ENCODE measurements at regions not wholly inside any gene's neighbourhood (a gene's known extent, or its start where the extent isn't known, plus 50 kb on each side); places are given as distances from the start of the nearest gene placed in this dataset.

- Histone ChIP-seq H3K4me3 (replicated peaks in 1 of 2; ENCODE audit: low read depth in 1 of 2, low read length in 2 of 2) (no peak overlapping the region), H3K9ac (ENCODE audit: low read length) (no peak overlapping the region), H2AFZ (ENCODE audit: low read depth, low read length, poor library complexity, severe bottlenecking) (no peak overlapping the region), H3K9me3 (ENCODE audit: control insufficient read depth in 1 of 2, insufficient read depth in 1 of 2, low read depth in 1 of 2, low read length in 2 of 2) (no peaks in the 10 kb centered on the region), H3K27ac (ENCODE audit: low read depth, low read length) (no peak overlapping the region), H3K79me2 (ENCODE audit: insufficient read depth, low read length) (no peaks in the 10 kb centered on the region), H3K4me2 (ENCODE audit: low read length) (no peak overlapping the region), H3K4me1 (ENCODE audit: control insufficient read depth in 1 of 2, insufficient read depth in 2 of 2, low read length in 2 of 2) (no peaks in the 10 kb centered on the region), H3K9me2 (ENCODE audit: insufficient read depth) (no peaks in the 10 kb centered on the region), H4K20me1 (ENCODE audit: insufficient read depth) (no peaks in the 10 kb centered on the region), H3K36me3 (ENCODE audit: control insufficient read depth in 1 of 2, insufficient read depth in 2 of 2, low read length in 2 of 2) (no peaks in the 10 kb centered on the region), H3K27me3 (ENCODE audit: insufficient read depth, low read length) (no peaks in the 10 kb centered on the region)
- ChIA-PET CTCF (no interaction called here), POLR2A (no interaction called here), RAD21 (ENCODE audit: low non-redundant PET in 1 of 2, low total read pairs in 2 of 2, uncharacterized antibody in 2 of 2, unreplicated experiment in 2 of 2) (no interaction called here)
- ATAC-seq (no peak), DNase-seq (ENCODE audit: low read depth, low spot score) (no peak)
- TF ChIP-seq YY1 (IDR thresholded peaks at IDR 0.05; ENCODE audit: extremely low read depth, insufficient replicate concordance, low read depth, low read length) (no peak), CBX3 (IDR thresholded peaks at IDR 0.05; ENCODE audit: low read depth) (no peak), ZNF274 (IDR thresholded peaks at IDR 0.05; ENCODE audit: low read depth, low read length) (no peak), RAD21 (IDR thresholded peaks at IDR 0.05; ENCODE audit: low read depth) (no peak), POLR2A (IDR thresholded peaks at IDR 0.05; ENCODE audit: borderline replicate concordance, extremely low read depth, insufficient read depth, insufficient read length) (no peak), EZH2phosphoT487 (IDR thresholded peaks at IDR 0.05; ENCODE audit: borderline replicate concordance) (no peak), ELF1 (IDR thresholded peaks at IDR 0.05; ENCODE audit: borderline replicate concordance, low read depth) (no peak), JUND (IDR thresholded peaks at IDR 0.05) (no peak), POLR2AphosphoS5 (IDR thresholded peaks at IDR 0.05; ENCODE audit: low read depth, low read length) (no peak), FOSL1 (IDR thresholded peaks at IDR 0.05; ENCODE audit: low read depth) (no peak), ZFX (IDR thresholded peaks at IDR 0.05) (no peak), SP1 (IDR thresholded peaks at IDR 0.05; ENCODE audit: low read depth) (no peak), EGR1 (IDR thresholded peaks at IDR 0.05; ENCODE audit: low read depth) (no peak), EZH2 (IDR thresholded peaks at IDR 0.05) (no peak)
- TF ChIP-seq, protein P1, sequence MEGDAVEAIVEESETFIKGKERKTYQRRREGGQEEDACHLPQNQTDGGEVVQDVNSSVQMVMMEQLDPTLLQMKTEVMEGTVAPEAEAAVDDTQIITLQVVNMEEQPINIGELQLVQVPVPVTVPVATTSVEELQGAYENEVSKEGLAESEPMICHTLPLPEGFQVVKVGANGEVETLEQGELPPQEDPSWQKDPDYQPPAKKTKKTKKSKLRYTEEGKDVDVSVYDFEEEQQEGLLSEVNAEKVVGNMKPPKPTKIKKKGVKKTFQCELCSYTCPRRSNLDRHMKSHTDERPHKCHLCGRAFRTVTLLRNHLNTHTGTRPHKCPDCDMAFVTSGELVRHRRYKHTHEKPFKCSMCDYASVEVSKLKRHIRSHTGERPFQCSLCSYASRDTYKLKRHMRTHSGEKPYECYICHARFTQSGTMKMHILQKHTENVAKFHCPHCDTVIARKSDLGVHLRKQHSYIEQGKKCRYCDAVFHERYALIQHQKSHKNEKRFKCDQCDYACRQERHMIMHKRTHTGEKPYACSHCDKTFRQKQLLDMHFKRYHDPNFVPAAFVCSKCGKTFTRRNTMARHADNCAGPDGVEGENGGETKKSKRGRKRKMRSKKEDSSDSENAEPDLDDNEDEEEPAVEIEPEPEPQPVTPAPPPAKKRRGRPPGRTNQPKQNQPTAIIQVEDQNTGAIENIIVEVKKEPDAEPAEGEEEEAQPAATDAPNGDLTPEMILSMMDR (IDR thresholded peaks at IDR 0.05 in 2 of 3, conservative IDR thresholded peaks at IDR 0.05 in 1 of 3; ENCODE audit: borderline replicate concordance in 1 of 3, insufficient read depth in 1 of 3, low read depth in 2 of 3, low read length in 2 of 3), result no peak
- TF ChIP-seq, protein P2, sequence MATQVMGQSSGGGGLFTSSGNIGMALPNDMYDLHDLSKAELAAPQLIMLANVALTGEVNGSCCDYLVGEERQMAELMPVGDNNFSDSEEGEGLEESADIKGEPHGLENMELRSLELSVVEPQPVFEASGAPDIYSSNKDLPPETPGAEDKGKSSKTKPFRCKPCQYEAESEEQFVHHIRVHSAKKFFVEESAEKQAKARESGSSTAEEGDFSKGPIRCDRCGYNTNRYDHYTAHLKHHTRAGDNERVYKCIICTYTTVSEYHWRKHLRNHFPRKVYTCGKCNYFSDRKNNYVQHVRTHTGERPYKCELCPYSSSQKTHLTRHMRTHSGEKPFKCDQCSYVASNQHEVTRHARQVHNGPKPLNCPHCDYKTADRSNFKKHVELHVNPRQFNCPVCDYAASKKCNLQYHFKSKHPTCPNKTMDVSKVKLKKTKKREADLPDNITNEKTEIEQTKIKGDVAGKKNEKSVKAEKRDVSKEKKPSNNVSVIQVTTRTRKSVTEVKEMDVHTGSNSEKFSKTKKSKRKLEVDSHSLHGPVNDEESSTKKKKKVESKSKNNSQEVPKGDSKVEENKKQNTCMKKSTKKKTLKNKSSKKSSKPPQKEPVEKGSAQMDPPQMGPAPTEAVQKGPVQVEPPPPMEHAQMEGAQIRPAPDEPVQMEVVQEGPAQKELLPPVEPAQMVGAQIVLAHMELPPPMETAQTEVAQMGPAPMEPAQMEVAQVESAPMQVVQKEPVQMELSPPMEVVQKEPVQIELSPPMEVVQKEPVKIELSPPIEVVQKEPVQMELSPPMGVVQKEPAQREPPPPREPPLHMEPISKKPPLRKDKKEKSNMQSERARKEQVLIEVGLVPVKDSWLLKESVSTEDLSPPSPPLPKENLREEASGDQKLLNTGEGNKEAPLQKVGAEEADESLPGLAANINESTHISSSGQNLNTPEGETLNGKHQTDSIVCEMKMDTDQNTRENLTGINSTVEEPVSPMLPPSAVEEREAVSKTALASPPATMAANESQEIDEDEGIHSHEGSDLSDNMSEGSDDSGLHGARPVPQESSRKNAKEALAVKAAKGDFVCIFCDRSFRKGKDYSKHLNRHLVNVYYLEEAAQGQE (IDR thresholded peaks at IDR 0.05; ENCODE audit: low read depth), result no peak
- TF ChIP-seq, protein P3, sequence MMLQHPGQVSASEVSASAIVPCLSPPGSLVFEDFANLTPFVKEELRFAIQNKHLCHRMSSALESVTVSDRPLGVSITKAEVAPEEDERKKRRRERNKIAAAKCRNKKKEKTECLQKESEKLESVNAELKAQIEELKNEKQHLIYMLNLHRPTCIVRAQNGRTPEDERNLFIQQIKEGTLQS (IDR thresholded peaks at IDR 0.05), result no peak
- TF ChIP-seq, protein P4, sequence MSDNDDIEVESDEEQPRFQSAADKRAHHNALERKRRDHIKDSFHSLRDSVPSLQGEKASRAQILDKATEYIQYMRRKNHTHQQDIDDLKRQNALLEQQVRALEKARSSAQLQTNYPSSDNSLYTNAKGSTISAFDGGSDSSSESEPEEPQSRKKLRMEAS (IDR thresholded peaks at IDR 0.05), result no peak
- intact Hi-C loops (cut with micrococcal nuclease), result no loop called here
- BruUV-seq (replicated peaks), result no TSS peak
These were observed 365.7 kb downstream of the FGF13 start for GRCh38 chrX:138345801-138346200.
